ENCODE measurements at regions not wholly inside any gene's neighbourhood (a gene's known extent, or its start where the extent isn't known, plus 50 kb on each side); places are given as distances from the start of the nearest gene placed in this dataset.
A peak's percentile ranks its signal among the peaks of the same experiment; 100 is the strongest.

- no peak for TF ChIP-seq POLR2A (IDR thresholded peaks at IDR 0.05)
- TF ChIP-seq, protein P1, sequence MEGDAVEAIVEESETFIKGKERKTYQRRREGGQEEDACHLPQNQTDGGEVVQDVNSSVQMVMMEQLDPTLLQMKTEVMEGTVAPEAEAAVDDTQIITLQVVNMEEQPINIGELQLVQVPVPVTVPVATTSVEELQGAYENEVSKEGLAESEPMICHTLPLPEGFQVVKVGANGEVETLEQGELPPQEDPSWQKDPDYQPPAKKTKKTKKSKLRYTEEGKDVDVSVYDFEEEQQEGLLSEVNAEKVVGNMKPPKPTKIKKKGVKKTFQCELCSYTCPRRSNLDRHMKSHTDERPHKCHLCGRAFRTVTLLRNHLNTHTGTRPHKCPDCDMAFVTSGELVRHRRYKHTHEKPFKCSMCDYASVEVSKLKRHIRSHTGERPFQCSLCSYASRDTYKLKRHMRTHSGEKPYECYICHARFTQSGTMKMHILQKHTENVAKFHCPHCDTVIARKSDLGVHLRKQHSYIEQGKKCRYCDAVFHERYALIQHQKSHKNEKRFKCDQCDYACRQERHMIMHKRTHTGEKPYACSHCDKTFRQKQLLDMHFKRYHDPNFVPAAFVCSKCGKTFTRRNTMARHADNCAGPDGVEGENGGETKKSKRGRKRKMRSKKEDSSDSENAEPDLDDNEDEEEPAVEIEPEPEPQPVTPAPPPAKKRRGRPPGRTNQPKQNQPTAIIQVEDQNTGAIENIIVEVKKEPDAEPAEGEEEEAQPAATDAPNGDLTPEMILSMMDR (IDR thresholded peaks at IDR 0.05), result no peak
- no peaks in the 10 kb centered on the region for H3K4me1 ChIP-seq (replicated peaks in 1 of 2)
- H3K36me3 ChIP-seq (replicated peaks in 1 of 2), result no peaks in the 10 kb centered on the region
- no peak overlapping the region for H3K4me3 ChIP-seq
- H3K27me3 ChIP-seq, result peaks cover 46% of the 10 kb centered on the region
- no peaks in the 10 kb centered on the region for H3K9me3 ChIP-seq (replicated peaks in 1 of 3)
- H3K27ac ChIP-seq, result no peak overlapping the region
- WGBS, 4 donors, result 76 to 87% (median 82%) methylated on average over 4 to 8 of the region's 8 CpGs
- intact Hi-C loops (cut with DNase I), result no loop called here
- no peak for DNase-seq
These were observed 1250.0 kb downstream of the BRD1 start for GRCh38 chr22:48577691-48578090.

- Histone ChIP-seq H3K4me3 (no peak overlapping the region), H3K36me3 (replicated peaks in 1 of 2) (no peaks in the 10 kb centered on the region), H3K9me3 (replicated peaks in 1 of 3) (no peaks in the 10 kb centered on the region), H3K4me1 (replicated peaks in 1 of 2) (no peaks in the 10 kb centered on the region), H3K27me3 (peaks cover 46% of the 10 kb centered on the region), H3K27ac (no peak overlapping the region)
- DNase-seq, result no peak
- TF ChIP-seq POLR2A (IDR thresholded peaks at IDR 0.05), result no peak
- TF ChIP-seq, protein P1 (IDR thresholded peaks at IDR 0.05), result no peak
- WGBS, 4 donors, result 25 to 61% (median 45%) methylated on average over 10 to 29 of the region's 29 CpGs
- intact Hi-C loops (cut with DNase I), result no loop called here
These were observed 1250.5 kb downstream of the BRD1 start for GRCh38 chr22:48577014-48577690.

DNA sequence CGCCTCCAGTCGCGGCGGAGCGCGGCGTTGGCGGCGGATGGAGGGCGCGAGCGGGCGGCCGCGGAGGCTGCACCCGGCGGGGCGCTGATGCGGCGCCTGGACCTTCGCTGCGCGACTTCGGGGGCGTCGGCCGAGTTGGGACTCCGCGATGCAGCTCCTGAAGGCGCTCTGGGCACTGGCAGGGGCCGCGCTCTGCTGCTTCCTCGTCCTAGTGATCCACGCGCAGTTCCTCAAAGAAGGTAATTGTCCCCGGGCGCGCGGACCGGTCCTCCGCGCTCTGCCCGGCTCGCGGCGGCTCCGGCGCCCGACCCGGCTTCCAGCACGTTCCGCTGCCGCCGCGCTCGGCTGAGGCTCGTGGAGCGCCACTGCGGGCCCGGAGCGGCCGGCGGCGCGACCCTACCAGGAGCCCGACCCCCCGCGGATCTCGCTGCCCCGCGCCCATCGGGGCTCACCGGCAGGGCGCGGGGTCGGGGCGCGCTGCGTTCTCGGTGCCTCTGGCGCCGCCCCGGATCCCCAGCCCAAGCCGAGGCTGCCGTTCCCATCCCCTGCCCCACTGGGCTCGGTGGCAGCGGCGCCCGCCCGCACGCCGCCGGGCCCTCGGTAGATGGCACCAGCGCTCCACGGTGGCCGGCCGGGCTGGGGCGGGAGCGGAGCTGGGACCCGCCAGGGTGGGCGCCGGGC lies 1251.2 kb downstream of the BRD1 start:
- Histone ChIP-seq H3K36me3 (replicated peaks in 1 of 2) (no peaks in the 10 kb centered on the region), H3K9me3 (replicated peaks in 1 of 3) (no peaks in the 10 kb centered on the region), H3K4me3 (no peak overlapping the region), H3K4me1 (replicated peaks in 1 of 2) (no peaks in the 10 kb centered on the region), H3K27me3 (peaks cover 46% of the 10 kb centered on the region), H3K27ac (no peak overlapping the region)
- intact Hi-C loops (cut with DNase I), result no loop called here
- no peak for DNase-seq
- 1% methylated on average over 30 to 103 of the region's 103 CpGs; no CpG with 5 or more reads in 1 of the 4 donors for WGBS, 4 donors
- TF ChIP-seq, protein P1 (IDR thresholded peaks at IDR 0.05), result peak in 2 of 6 experiments; percentile 5 to 20
- no peak for TF ChIP-seq POLR2A (IDR thresholded peaks at IDR 0.05)

DNA sequence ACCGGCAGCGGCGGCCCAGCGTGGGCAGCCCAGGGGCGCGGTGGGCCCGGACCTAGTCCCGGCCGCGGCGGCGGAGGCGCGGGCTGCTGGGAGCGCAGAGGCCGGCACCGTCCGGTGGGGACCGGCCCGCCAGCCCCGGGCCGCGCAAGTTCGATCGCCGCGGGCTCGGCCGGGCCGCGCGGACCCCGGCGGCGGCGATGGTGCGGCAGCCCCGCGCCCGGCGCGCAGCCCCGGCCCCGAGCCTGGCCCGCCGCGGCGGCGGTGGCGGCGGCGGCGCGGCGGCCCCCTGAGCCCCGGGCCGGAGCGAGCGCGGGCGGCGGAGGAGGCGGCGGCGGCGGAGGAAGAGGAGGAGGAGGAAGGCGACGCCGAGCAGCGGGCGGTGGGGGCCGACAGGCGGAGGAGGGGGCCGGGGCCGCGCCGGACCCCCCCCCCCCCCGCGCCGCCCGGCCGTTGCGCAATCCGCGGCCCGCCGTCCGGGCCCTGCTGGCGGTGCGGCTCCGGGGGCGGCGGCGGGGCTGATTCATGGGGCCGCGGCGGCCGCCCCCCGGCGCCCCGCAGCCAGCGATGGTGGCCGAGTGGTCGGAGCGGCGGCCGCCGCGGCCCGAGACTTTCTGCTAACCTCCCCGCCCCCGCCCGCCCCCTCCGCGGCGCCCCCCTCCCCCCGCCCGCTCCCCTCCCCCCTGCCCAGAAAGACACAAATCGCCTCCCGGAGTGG lies 1251.9 kb downstream of the BRD1 start:
- TF ChIP-seq POLR2A (IDR thresholded peaks at IDR 0.05), result no peak
- TF ChIP-seq, protein P1 (IDR thresholded peaks at IDR 0.05), result no peak
- no peaks in the 10 kb centered on the region for H3K4me1 ChIP-seq (replicated peaks in 1 of 2)
- no peak overlapping the region for H3K27ac ChIP-seq
- H3K9me3 ChIP-seq (replicated peaks in 1 of 3), result no peaks in the 10 kb centered on the region
- no peaks in the 10 kb centered on the region for H3K36me3 ChIP-seq (replicated peaks in 1 of 2)
- intact Hi-C loops (cut with DNase I), result no loop called here
- WGBS, 4 donors, result 1 to 5% (median 3%) methylated on average over 4 to 109 of the region's 120 CpGs; no CpG with 5 or more reads in 1 of the 4 donors
- H3K27me3 ChIP-seq, result peaks cover 46% of the 10 kb centered on the region
- no peak for DNase-seq
- no peak overlapping the region for H3K4me3 ChIP-seq

Data from adrenal gland (tissue), 9 donors.